HepG2 (cell line): ENCODE measurements at regions not wholly inside any gene's neighbourhood (a gene's known extent, or its start where the extent isn't known, plus 50 kb on each side); places are given as distances from the start of the nearest gene placed in this dataset.

Experiments used
- ATAC-seq: fragments of 200-7000 bp; cut with Tn5 transposase; 3 replicates; pipeline ENCODE4 v1.9.1; 2020; ENCODE audit warnings: mild to moderate bottlenecking, moderate library complexity
- BruUV-seq: library from RNA; stranded (reverse); fragments of 400-500 nt; replicated peaks from 2 replicates; lab custom pipeline; 2021; lab: Mats Ljungman, UMichigan
- CTCF ChIA-PET: fragments of 300-600 bp; formaldehyde crosslinking; extraction: SDS; loops from one replicate; lab custom pipeline; 2021; ENCODE audit warnings: low total read pairs, inconsistent platforms, low intra/inter-chr PET ratio; lab: Yijun Ruan, JAX
- POLR2A ChIA-PET: fragments of 350-600 bp; sonication (Branson Sonifier 250); formaldehyde crosslinking; loops from one replicate; lab custom pipeline; 2020; ENCODE audit warnings: antibody characterized with exemption, inconsistent platforms; lab: Yijun Ruan, JAX
- DNase-seq: peaks from one replicate; pipeline ENCODE4 v3.0.0-alpha.2; 2015; ENCODE audit warnings: low spot score
- FAIRE-seq: peaks from 3 replicates; lab custom pipeline; 2011; peaks lifted over from hg19 to GRCh38; lab: Jason Lieb, UNC
- H2AFZ ChIP-seq: one replicate; pipeline ENCODE4 v1.6.1; 2011; ENCODE audit warnings: low read length, inconsistent platforms
- H3K27ac ChIP-seq: fragments of 300-600 bp; 3 replicates; pipeline ENCODE4 v1.8.0; 2011; ENCODE audit warnings: mixed run types, mild to moderate bottlenecking, mixed read lengths, low read length, inconsistent platforms; ENCODE audit not compliant: insufficient read depth; ENCODE audit errors: extremely low read length
- H3K27me3 ChIP-seq, 2 experiments: fragments of 200-600 bp in 1 of 2; 2 replicates in 1 of 2; 3 replicates in 1 of 2; pipeline versions ENCODE4 v1.6.0 to v1.8.0; 2011; ENCODE audit warnings: low read length in 2 of 2, mild to moderate bottlenecking in 2 of 2, moderate library complexity in 2 of 2, inconsistent platforms in 1 of 2; ENCODE audit not compliant: insufficient read depth in 2 of 2, control insufficient read depth in 1 of 2
- H3K36me3 ChIP-seq, 2 experiments: fragments of 200-600 bp in 1 of 2; replicated peaks in 1 of 2; 2 replicates in 1 of 2; 3 replicates in 1 of 2; pipeline versions ENCODE4 v1.5.1 to v1.8.0; 2011; ENCODE audit warnings: low read length in 2 of 2, inconsistent platforms in 1 of 2; ENCODE audit not compliant: insufficient read depth in 2 of 2, control insufficient read depth in 1 of 2
- H3K4me1 ChIP-seq: 2 replicates; pipeline ENCODE4 v1.5.1; 2012; ENCODE audit warnings: low read length, inconsistent platforms; ENCODE audit not compliant: insufficient read depth
- H3K4me2 ChIP-seq: 2 replicates; pipeline ENCODE4 v1.6.0; 2011; ENCODE audit warnings: low read depth, low read length, inconsistent platforms
- H3K4me3 ChIP-seq, 3 experiments: fragments of 200-600 bp in 1 of 3; sonication (generic), shearing (Covaris generic) in 1 of 3; replicated peaks in 1 of 3; 2 replicates each; pipeline ENCODE4 v1.5.1; 2011 to 2016; ENCODE audit warnings: low read length in 3 of 3, inconsistent platforms in 2 of 3, low read depth in 2 of 3, mild to moderate bottlenecking in 2 of 3, control low read depth in 1 of 3, mixed read lengths in 1 of 3; ENCODE audit not compliant: insufficient read depth in 1 of 3
- H3K79me2 ChIP-seq: one replicate; pipeline ENCODE4 v1.6.1; 2011; ENCODE audit warnings: low read length, inconsistent platforms; ENCODE audit not compliant: insufficient read depth
- H3K9ac ChIP-seq: 2 replicates; pipeline ENCODE4 v1.6.0; 2011; ENCODE audit warnings: mild to moderate bottlenecking, low read depth, low read length, inconsistent platforms; ENCODE audit not compliant: insufficient read depth
- H3K9me3 ChIP-seq: 2 replicates; pipeline ENCODE4 v1.5.1; 2012; ENCODE audit warnings: mild to moderate bottlenecking, low read length
- H4K20me1 ChIP-seq: 2 replicates; pipeline ENCODE4 v1.6.0; 2011; ENCODE audit warnings: inconsistent platforms, mild to moderate bottlenecking, low read length, moderate library complexity; ENCODE audit not compliant: insufficient read depth
- FOXA3 ChIP-seq: IDR thresholded peaks from 2 replicates; pipeline ENCODE4 v1.6.1; 2016; ENCODE audit warnings: missing genetic modification reagents, missing compliant biosample characterization
- GLI4 ChIP-seq: sonication (generic); formaldehyde crosslinking; IDR thresholded peaks from 2 replicates; pipeline ENCODE4 v1.5.1; 2020; ENCODE audit warnings: missing genetic modification reagents, mild to moderate bottlenecking, moderate library complexity, borderline replicate concordance
- NPAS2 ChIP-seq: sonication (generic); formaldehyde crosslinking; IDR thresholded peaks from 2 replicates; pipeline ENCODE4 v1.8.0; 2022; ENCODE audit warnings: mild to moderate bottlenecking, missing genetic modification reagents, borderline replicate concordance
- PRDM4 ChIP-seq: sonication (generic); formaldehyde crosslinking; IDR thresholded peaks from 2 replicates; pipeline ENCODE4 v1.9.0; 2021; ENCODE audit warnings: missing genetic modification reagents, borderline replicate concordance
- REL ChIP-seq: sonication (generic); formaldehyde crosslinking; conservative IDR thresholded peaks from 2 replicates; pipeline ENCODE4 v1.8.0; 2022; ENCODE audit warnings: mild to moderate bottlenecking, missing genetic modification reagents, moderate library complexity
- ZNF232 ChIP-seq: sonication (generic); formaldehyde crosslinking; IDR thresholded peaks from 2 replicates; pipeline ENCODE4 v1.4.0; 2020; ENCODE audit warnings: missing genetic modification reagents, borderline replicate concordance
- ZNF674 ChIP-seq: sonication (generic); formaldehyde crosslinking; IDR thresholded peaks from 2 replicates; pipeline ENCODE4 v1.5.0; 2020; ENCODE audit warnings: low read depth, mild to moderate bottlenecking, missing genetic modification reagents
- ZNF800 ChIP-seq: sonication (generic); formaldehyde crosslinking; IDR thresholded peaks from 2 replicates; pipeline ENCODE4 v1.4.0; 2020; ENCODE audit warnings: missing genetic modification reagents
- WGBS: methylation state at CpG from one replicate; pipeline ENCODE4 v1.1.6; 2017; ENCODE audit warnings: low lambda C conversion rate; 5-methylcytosine and 5-hydroxymethylcytosine counted together
- in situ Hi-C: cut with HindIII; loops from 2 replicates; pipeline ENCODE4 v1.10.0; 2017; ENCODE audit warnings: low pct_unique_long_range_greater_than_20kb; ENCODE audit not compliant: extremely low pct_ligation_motif_present
- intact Hi-C: fragments of 100-400 bp; cut with micrococcal nuclease; formaldehyde crosslinking; loops from one replicate; pipeline ENCODE4 v1.10.0; 2022; ENCODE audit not compliant: unreplicated experiment

GRCh38 chr3:18252578-18252977 is 172.6 kb downstream of the SATB1 start:
- H3K9me3 ChIP-seq, result no peaks in the 10 kb centered on the region
- H3K4me1 ChIP-seq, result no peaks in the 10 kb centered on the region
- no peak overlapping the region for H3K4me3 ChIP-seq
- ChIA-PET POLR2A (no interaction called here), CTCF (no interaction called here)
- no peak overlapping the region for H3K9ac ChIP-seq
- H2AFZ ChIP-seq, result no peak overlapping the region
- in situ Hi-C loops, result no loop called here
- intact Hi-C loops, result no loop called here
- BruUV-seq, result no TSS peak
- no peak overlapping the region for H3K4me2 ChIP-seq
- H4K20me1 ChIP-seq, result no peaks in the 10 kb centered on the region
- H3K79me2 ChIP-seq, result no peaks in the 10 kb centered on the region
- no peak for FAIRE-seq
- no peaks in the 10 kb centered on the region for H3K36me3 ChIP-seq
- 7% methylated on average over 4 of the region's 4 CpGs for WGBS
- no peak for DNase-seq
- no peak for ATAC-seq
- H3K27ac ChIP-seq, result no peak overlapping the region
- H3K27me3 ChIP-seq, result no peaks in the 10 kb centered on the region
- TF ChIP-seq ZNF232 (CRISPR knock-in tag) (no peak), REL (no peak), NPAS2 (CRISPR knock-in tag) (no peak), ZNF800 (CRISPR knock-in tag) (no peak), GLI4 (no peak), ZNF674 (CRISPR knock-in tag) (no peak), PRDM4 (CRISPR knock-in tag) (no peak), FOXA3 (CRISPR knock-in tag) (no peak)
- TF ChIP-seq, all 625 proteins: peak for 0
